Bronchial epithelial cell (primary cell): ENCODE measurements at regions not wholly inside any gene's neighbourhood (a gene's known extent, or its start where the extent isn't known, plus 50 kb on each side); places are given as distances from the start of the nearest gene placed in this dataset.
A peak's percentile ranks its signal among the peaks of the same experiment; 100 is the strongest.
"Not testable (repeated sequence)": the region's sequence is repeated elsewhere in the genome, so short reads cannot be mapped to it uniquely, and the experiment has no call there.

Experiments
- DNase-seq: peaks from one replicate; pipeline ENCODE4 v3.0.0-alpha.2; 2010; ENCODE audit warnings: low read depth
- FAIRE-seq: peaks from 2 replicates; lab custom pipeline; 2011; peaks lifted over from hg19 to GRCh38; lab: Jason Lieb, UNC
- H3K27me3 ChIP-seq: 2 replicates; pipeline ENCODE4 v1.5.1; 2011; ENCODE audit warnings: low read length; ENCODE audit not compliant: control insufficient read depth, insufficient read depth
- H3K36me3 ChIP-seq: 2 replicates; pipeline ENCODE4 v1.5.1; 2011; ENCODE audit warnings: low read length; ENCODE audit not compliant: control insufficient read depth, insufficient read depth
- H3K4me3 ChIP-seq: 2 replicates; pipeline ENCODE4 v1.5.1; 2011; ENCODE audit warnings: mild to moderate bottlenecking, low read depth, low read length, control low read depth
- CTCF ChIP-seq: IDR thresholded peaks from 2 replicates; pipeline ENCODE4 v1.5.1; 2011; ENCODE audit warnings: mild to moderate bottlenecking, moderate library complexity, low read length, control low read depth, inconsistent platforms; ENCODE audit not compliant: insufficient read depth, severe bottlenecking

DNA sequence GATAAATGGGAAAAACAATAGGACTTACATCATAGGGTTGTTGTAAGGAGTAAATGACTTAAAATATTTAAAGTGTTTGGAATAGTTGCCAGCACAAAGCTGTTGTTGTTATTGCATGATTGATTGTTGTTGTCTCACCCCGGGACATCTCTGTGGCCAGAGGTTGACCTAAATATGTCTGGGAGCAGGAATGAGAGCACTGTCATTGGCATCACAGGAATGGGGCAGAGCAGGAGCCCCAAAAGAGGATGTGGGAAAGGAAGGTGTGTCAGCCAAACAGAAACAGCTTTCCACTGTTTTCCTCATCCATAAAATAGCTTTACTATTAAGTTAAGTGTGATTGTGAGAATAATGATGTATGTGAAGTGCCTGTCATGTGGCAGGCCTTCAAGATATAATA is 121.6 kb downstream of the TMEM168 start:
- H3K36me3 ChIP-seq, result no peaks in the 10 kb centered on the region
- no peaks in the 10 kb centered on the region for H3K27me3 ChIP-seq
- H3K4me3 ChIP-seq, result no peak overlapping the region
- TF ChIP-seq CTCF, result no peak
- no peak for DNase-seq
- FAIRE-seq, result no peak

DNA sequence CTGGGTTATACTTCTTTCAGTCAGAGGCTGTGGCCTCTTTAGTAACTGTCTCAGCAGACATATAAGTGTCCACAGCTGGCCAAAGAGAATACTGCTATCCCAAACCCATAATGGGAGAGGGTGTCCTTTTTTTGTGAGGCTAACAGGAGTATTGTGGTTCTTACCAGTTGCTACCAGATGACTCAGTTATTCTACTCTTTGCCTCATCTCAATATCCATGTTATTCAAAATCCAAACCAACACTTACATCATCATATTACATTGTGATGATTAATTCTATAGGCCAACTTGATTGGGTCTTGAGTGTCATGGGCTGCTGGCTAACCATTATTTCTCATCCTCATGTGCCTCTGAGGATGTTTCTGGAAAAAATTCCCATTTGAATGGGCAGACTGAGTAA is 120.9 kb downstream of the TMEM168 start:
- H3K4me3 ChIP-seq, result no peak overlapping the region
- no peak for TF ChIP-seq CTCF
- H3K36me3 ChIP-seq, result no peaks in the 10 kb centered on the region
- FAIRE-seq, result no peak
- H3K27me3 ChIP-seq, result no peaks in the 10 kb centered on the region
- peak; percentile 54 for DNase-seq

DNA sequence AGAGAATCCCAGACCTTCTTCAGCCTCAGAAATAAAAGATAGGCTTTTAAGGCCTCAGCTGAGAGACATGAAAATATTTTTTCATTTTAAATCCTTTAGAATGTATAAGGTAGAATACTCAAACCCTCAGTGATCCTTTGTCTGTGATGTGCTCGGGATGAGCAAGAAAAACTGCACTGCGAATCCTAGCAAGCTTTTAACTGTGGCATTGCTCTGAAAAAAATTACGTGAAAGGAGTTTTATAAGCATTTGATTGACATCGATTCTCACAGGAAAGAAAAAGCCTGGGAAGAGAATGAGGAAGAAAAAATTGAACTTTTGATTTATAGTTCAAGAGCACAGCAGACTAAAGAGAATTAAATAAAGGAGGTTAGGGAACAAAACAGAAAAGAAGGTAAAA is 120.0 kb downstream of the TMEM168 start:
- H3K27me3 ChIP-seq, result no peaks in the 10 kb centered on the region
- H3K4me3 ChIP-seq, result no peak overlapping the region
- H3K36me3 ChIP-seq, result no peaks in the 10 kb centered on the region
- no peak for TF ChIP-seq CTCF
- FAIRE-seq (no peak), DNase-seq (no peak)

DNA sequence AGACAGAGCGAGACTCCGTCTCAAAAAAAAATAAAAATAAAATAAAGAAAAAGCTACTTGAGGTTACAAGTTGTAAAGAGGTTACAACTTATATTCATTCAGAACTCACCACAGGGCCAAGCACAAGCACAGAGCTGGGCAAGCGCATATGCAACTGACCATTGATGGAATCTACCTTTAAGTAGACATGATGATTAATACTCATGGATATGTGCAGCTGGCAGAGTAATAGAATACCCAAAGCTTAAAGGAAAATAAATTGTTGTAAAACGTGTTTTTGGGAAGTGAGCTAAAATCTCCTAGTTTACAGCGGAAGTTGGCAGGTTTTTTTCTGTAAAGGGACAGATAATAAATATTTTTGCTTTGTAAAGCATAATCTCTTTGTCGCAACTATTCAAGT is 111.6 kb downstream of the TMEM168 start:
- H3K36me3 ChIP-seq, result no peaks in the 10 kb centered on the region
- no peak for FAIRE-seq
- no peak for TF ChIP-seq CTCF
- H3K27me3 ChIP-seq, result no peaks in the 10 kb centered on the region
- DNase-seq, result no peak
- H3K4me3 ChIP-seq, result no peak overlapping the region

GRCh38 chr7:112689466-112690177 is 100.6 kb downstream of the TMEM168 start:
- not testable (repeated sequence) for H3K4me3 ChIP-seq, DNase-seq, H3K27me3 ChIP-seq, FAIRE-seq, H3K36me3 ChIP-seq

GRCh38 chr7:112692333-112692732 is 97.9 kb downstream of the TMEM168 start:
- no peak for TF ChIP-seq CTCF
- no peaks in the 10 kb centered on the region for H3K36me3 ChIP-seq
- FAIRE-seq, result no peak
- H3K27me3 ChIP-seq, result peaks cover 3% of the 10 kb centered on the region
- no peak for DNase-seq
- H3K4me3 ChIP-seq, result no peak overlapping the region

GRCh38 chr7:112697211-112697610 is 93.0 kb downstream of the TMEM168 start:
- FAIRE-seq, H3K36me3 ChIP-seq, DNase-seq, H3K4me3 ChIP-seq, H3K27me3 ChIP-seq: not testable (repeated sequence)
